ENCODE measurements at regions not wholly inside any gene's neighbourhood (a gene's known extent, or its start where the extent isn't known, plus 50 kb on each side); places are given as distances from the start of the nearest gene placed in this dataset.
"Not testable (repeated sequence)": the region's sequence is repeated elsewhere in the genome, so short reads cannot be mapped to it uniquely, and the experiment has no call there.

DNA sequence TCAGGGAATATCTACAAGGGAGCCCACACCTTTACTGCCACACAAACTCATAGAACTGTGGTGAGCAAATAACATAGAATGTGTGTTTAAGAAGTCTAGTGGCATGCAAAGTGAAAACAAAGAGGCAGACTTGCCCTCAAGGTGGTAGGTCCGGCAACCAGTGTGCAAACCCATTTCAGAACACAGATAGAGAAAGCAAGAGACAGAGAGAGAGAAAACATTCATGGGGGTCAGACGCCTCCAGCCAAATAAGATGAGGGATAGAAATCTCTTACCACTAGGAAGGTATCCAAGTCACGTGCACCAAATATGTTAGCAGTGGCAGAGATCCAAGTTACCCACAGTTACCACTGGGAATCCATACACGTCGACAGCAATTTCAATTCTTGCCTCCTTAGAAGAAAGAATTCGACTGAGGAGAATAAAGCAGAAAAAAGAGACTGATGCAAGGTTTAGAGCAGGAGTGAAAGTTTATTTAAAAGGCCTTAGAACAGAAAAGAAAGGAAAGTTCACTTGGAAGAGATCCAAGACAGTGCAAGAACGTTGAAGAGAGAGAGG is 252.8 kb downstream of the NAP1L3 start:
- no peak for TF ChIP-seq CTCF (IDR thresholded peaks at IDR 0.05; ENCODE audit: insufficient read depth, low read depth, low read length, missing control alignments)
- H3K4me3 ChIP-seq (ENCODE audit: low read depth, low read length) = no peak overlapping the region
- DNase-seq (ENCODE audit: low read depth) = no peak

DNA sequence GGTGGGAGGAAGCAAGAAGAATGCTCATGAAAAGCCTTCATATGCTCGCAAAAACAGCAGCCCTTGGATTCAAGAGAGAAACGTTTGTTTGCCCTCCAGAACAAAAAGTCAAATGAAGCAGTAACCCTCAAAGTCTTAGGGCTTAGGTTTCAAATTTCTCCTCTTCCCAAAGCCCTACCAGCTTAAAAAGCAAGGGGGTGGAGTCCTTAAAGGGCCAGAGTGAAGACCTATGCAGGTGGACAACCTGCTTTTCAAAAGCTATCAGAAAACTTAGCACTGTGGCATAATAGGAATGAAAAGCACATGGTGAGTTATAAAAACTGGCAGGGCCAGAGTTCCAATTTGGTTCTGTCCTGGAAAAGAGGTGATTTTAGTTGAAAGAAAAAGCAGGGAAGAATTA is 253.3 kb downstream of the NAP1L3 start:
- no peak for TF ChIP-seq CTCF (IDR thresholded peaks at IDR 0.05; ENCODE audit: insufficient read depth, low read depth, low read length, missing control alignments)
- DNase-seq (ENCODE audit: low read depth) = no peak
- H3K4me3 ChIP-seq (ENCODE audit: low read depth, low read length) = no peak overlapping the region

DNA sequence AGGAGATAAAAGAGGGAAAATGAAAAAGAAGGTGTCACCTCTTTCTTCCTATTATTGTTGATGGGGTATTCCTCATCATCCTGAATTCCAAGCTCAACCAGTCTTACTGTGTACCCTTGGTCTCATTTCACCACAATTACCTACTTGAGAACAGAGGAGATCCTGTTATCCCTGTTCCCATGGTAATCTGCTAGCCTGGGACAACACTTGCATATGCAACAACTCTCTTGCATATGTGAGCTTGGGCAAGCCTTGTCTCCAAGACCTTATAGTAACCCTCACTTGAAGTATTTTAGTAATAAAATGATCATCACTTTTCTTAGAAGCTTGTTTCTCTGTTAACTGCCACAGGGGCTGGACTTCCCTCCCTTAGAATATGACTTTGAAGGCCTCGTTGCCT is 253.7 kb downstream of the NAP1L3 start:
- no peak overlapping the region for H3K4me3 ChIP-seq (ENCODE audit: low read depth, low read length)
- no peak for DNase-seq (ENCODE audit: low read depth)
- TF ChIP-seq CTCF (IDR thresholded peaks at IDR 0.05; ENCODE audit: insufficient read depth, low read depth, low read length, missing control alignments) = no peak

GRCh38 chrX:93404121-93404520 is 269.3 kb downstream of the NAP1L3 start:
- no peak for TF ChIP-seq CTCF (IDR thresholded peaks at IDR 0.05; ENCODE audit: insufficient read depth, low read depth, low read length, missing control alignments)
- DNase-seq (ENCODE audit: low read depth) = no peak
- H3K4me3 ChIP-seq (ENCODE audit: low read depth, low read length) = no peak overlapping the region

DNA sequence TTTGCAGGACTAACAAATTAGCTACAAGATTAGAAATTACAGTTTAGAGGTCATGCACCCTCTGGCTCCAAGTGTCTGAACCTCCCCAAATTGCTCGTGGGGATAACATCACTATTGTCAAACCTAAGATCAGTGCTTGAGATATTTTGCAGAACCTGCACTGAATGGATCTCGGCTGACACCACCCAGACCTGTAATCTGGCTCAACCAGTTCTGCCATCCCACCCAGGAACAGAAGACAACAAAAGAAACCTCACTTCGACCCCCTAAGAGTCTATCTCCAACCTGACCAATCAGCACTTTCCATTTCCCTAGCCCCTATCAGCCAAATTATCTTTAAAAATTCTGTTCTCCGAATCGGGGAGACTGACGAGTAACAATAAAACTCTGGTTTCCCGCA is 318.7 kb downstream of the NAP1L3 start:
- H3K4me3 ChIP-seq (ENCODE audit: low read depth, low read length) = no peak overlapping the region
- DNase-seq (ENCODE audit: low read depth) = no peak
- TF ChIP-seq CTCF (IDR thresholded peaks at IDR 0.05; ENCODE audit: insufficient read depth, low read depth, low read length, missing control alignments) = no peak

DNA sequence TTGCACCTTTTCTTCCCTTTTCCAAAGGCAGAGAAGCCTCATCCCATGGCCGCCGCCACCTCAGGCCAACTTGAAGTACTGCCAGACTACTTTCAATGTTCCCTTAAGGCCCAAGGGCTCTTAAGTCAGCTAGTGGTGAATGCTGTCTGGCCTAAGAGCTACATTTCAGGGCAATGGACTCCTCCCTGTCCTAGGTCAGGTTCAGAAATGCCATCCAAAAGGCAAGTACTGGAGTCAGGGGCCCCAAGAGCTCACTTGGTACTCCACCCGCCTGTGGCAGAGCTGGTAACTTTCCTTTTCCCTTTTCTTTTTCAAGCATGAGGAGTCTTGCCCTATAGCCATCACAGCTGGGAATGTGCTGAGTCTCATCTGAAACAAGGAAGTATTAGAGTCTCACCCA is 327.1 kb downstream of the NAP1L3 start:
- no peak overlapping the region for H3K4me3 ChIP-seq (ENCODE audit: low read depth, low read length)
- TF ChIP-seq CTCF (IDR thresholded peaks at IDR 0.05; ENCODE audit: insufficient read depth, low read depth, low read length, missing control alignments) = no peak
- DNase-seq (ENCODE audit: low read depth) = no peak

DNA sequence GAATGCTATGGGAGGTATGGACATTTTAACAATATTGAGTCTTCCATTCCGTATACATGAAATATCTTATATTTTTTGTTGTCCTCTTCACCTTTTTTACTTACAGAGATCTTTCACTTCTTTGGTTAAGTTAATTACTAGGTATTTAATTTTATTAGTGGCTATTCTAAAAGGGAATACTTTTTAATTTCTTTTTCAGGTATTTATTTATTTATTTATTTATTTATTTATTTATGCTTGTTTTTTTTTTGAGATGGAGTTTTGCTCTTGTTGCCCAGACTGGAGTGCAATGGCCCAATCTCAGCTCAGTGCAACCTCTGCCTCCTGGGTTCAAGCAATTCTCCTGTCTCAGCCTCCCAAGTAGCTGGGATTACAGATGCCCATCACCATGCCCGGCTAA is 329.1 kb downstream of the NAP1L3 start:
- H3K4me3 ChIP-seq (ENCODE audit: low read depth, low read length); DNase-seq (ENCODE audit: low read depth): not testable (repeated sequence)

All from GM12865 (cell line).